H9 (cell line): ENCODE measurements at regions not wholly inside any gene's neighbourhood (a gene's known extent, or its start where the extent isn't known, plus 50 kb on each side); places are given as distances from the start of the nearest gene placed in this dataset.
A peak's percentile ranks its signal among the peaks of the same experiment; 100 is the strongest.

ENCODE experiments used
- DNase-seq: peaks from one replicate; pipeline ENCODE4 v3.0.0-alpha.2; 2017
- H2AFZ ChIP-seq: one replicate; pipeline ENCODE4 v1.6.1; 2013; ENCODE audit warnings: mild to moderate bottlenecking, low read length, control low read depth, moderate library complexity
- H2AK5ac ChIP-seq: 2 replicates; pipeline ENCODE4 v1.6.1; 2013; ENCODE audit warnings: low read length, control low read depth, mixed read lengths; ENCODE audit not compliant: insufficient read length
- H2BK120ac ChIP-seq: one replicate; pipeline ENCODE4 v1.6.1; 2013; ENCODE audit warnings: low read depth, mild to moderate bottlenecking, low read length, control low read depth, inconsistent platforms; ENCODE audit not compliant: poor library complexity, severe bottlenecking
- H2BK12ac ChIP-seq: 2 replicates; pipeline ENCODE4 v1.6.1; 2013; ENCODE audit warnings: low read length, control low read depth, mixed read lengths, low read depth; ENCODE audit not compliant: insufficient read length
- H2BK15ac ChIP-seq: 2 replicates; pipeline ENCODE4 v1.6.1; 2013; ENCODE audit warnings: low read depth, low read length, control low read depth
- H2BK20ac ChIP-seq: one replicate; pipeline ENCODE4 v1.6.1; 2013; ENCODE audit warnings: low read depth, mild to moderate bottlenecking, low read length, control low read depth, inconsistent platforms; ENCODE audit not compliant: poor library complexity, severe bottlenecking
- H2BK5ac ChIP-seq: 2 replicates; pipeline ENCODE4 v1.6.1; 2013; ENCODE audit warnings: low read length, control low read depth, mixed read lengths; ENCODE audit not compliant: insufficient read length
- H3K14ac ChIP-seq: 2 replicates; pipeline ENCODE4 v1.6.1; 2013; ENCODE audit warnings: low read length, control low read depth; ENCODE audit not compliant: insufficient read depth
- H3K18ac ChIP-seq: 2 replicates; pipeline ENCODE4 v1.6.1; 2013; ENCODE audit warnings: low read depth, mild to moderate bottlenecking, mixed read lengths, low read length, control low read depth; ENCODE audit not compliant: insufficient read length
- H3K23ac ChIP-seq: 2 replicates; pipeline ENCODE4 v1.6.1; 2013; ENCODE audit warnings: low read length, control low read depth, mixed read lengths, low read depth; ENCODE audit not compliant: insufficient read length
- H3K23me2 ChIP-seq: 2 replicates; pipeline ENCODE4 v1.6.1; 2013; ENCODE audit warnings: low read depth, mild to moderate bottlenecking, mixed read lengths, low read length, control low read depth; ENCODE audit not compliant: insufficient read length, poor library complexity, severe bottlenecking
- H3K27ac ChIP-seq: 2 replicates; pipeline ENCODE4 v1.5.1; 2013; ENCODE audit warnings: low read length, control low read depth, mixed read lengths, low read depth; ENCODE audit not compliant: insufficient read length
- H3K27me3 ChIP-seq: 2 replicates; pipeline ENCODE4 v1.6.1; 2013; ENCODE audit warnings: low read length, control low read depth, inconsistent platforms; ENCODE audit not compliant: insufficient read depth
- H3K4ac ChIP-seq: 2 replicates; pipeline ENCODE4 v1.6.1; 2013; ENCODE audit warnings: low read depth, mild to moderate bottlenecking, control low read depth, inconsistent platforms, low read length, moderate library complexity
- H3K4me1 ChIP-seq: 2 replicates; pipeline ENCODE4 v1.6.1; 2013; ENCODE audit warnings: low read length, control low read depth, inconsistent platforms; ENCODE audit not compliant: insufficient read depth
- H3K4me2 ChIP-seq: 2 replicates; pipeline ENCODE4 v1.6.1; 2013; ENCODE audit warnings: low read length, control low read depth, mixed read lengths; ENCODE audit not compliant: insufficient read length, insufficient read depth
- H3K56ac ChIP-seq: 2 replicates; pipeline ENCODE4 v1.6.1; 2013; ENCODE audit warnings: low read depth, mild to moderate bottlenecking, mixed read lengths, low read length, control low read depth; ENCODE audit not compliant: insufficient read length
- H3K79me1 ChIP-seq: 2 replicates; pipeline ENCODE4 v1.6.1; 2013; ENCODE audit warnings: low read depth, mild to moderate bottlenecking, moderate library complexity, low read length, control low read depth, inconsistent platforms; ENCODE audit not compliant: insufficient read depth, poor library complexity, severe bottlenecking
- H3K79me2 ChIP-seq: 2 replicates; pipeline ENCODE4 v1.6.1; 2013; ENCODE audit warnings: low read length, control low read depth, inconsistent platforms; ENCODE audit not compliant: insufficient read depth
- H3K9ac ChIP-seq: 2 replicates; pipeline ENCODE4 v1.6.1; 2013; ENCODE audit warnings: low read length, control low read depth, mixed read lengths; ENCODE audit not compliant: insufficient read length; ENCODE audit errors: extremely low read depth
- H3K9me3 ChIP-seq: one replicate; pipeline ENCODE4 v1.6.1; 2013; ENCODE audit warnings: low read depth, low read length, inconsistent platforms; ENCODE audit not compliant: control insufficient read depth
- H3T11ph ChIP-seq: one replicate; pipeline ENCODE4 v1.6.1; 2013; ENCODE audit warnings: mild to moderate bottlenecking, low read length, control low read depth, inconsistent platforms
- H4K20me1 ChIP-seq: one replicate; pipeline ENCODE4 v1.6.1; 2013; ENCODE audit not compliant: control insufficient read depth, insufficient read length, insufficient read depth
- H4K5ac ChIP-seq: 2 replicates; pipeline ENCODE4 v1.6.1; 2013; ENCODE audit warnings: low read depth, mild to moderate bottlenecking, mixed read lengths, low read length, control low read depth; ENCODE audit not compliant: insufficient read length
- H4K8ac ChIP-seq: replicated peaks from 2 replicates; pipeline ENCODE4 v1.6.1; 2013; ENCODE audit warnings: low read length, control low read depth, mixed read lengths, low read depth; ENCODE audit not compliant: insufficient read length
- H4K91ac ChIP-seq: 2 replicates; pipeline ENCODE4 v1.6.1; 2013; ENCODE audit warnings: low read depth, mild to moderate bottlenecking, moderate library complexity, mixed read lengths, low read length, control low read depth; ENCODE audit not compliant: insufficient read length
- H3K27ac Mint-ChIP-seq, 3 experiments: 2 replicates in 2 of 3; 3 replicates in 1 of 3; pipeline ENCODE4 v1.8.0; 2020 to 2021; ENCODE audit warnings: mixed read lengths in 3 of 3, mild to moderate bottlenecking in 1 of 3, moderate library complexity in 1 of 3
- H3K27me3 Mint-ChIP-seq: 2 replicates; pipeline ENCODE4 v1.8.0; 2021; ENCODE audit warnings: low read depth, mild to moderate bottlenecking, moderate library complexity, mixed read lengths
- H3K36me3 Mint-ChIP-seq, 3 experiments: 2 replicates in 2 of 3; 3 replicates in 1 of 3; pipeline ENCODE4 v1.8.0; 2020 to 2021; ENCODE audit warnings: low read depth in 3 of 3, mixed read lengths in 3 of 3; ENCODE audit not compliant: insufficient read depth in 1 of 3
- H3K4me1 Mint-ChIP-seq, 2 experiments: 2 replicates each; pipeline ENCODE4 v1.8.0; 2020; ENCODE audit warnings: mixed read lengths in 2 of 2
- H3K4me3 Mint-ChIP-seq, 2 experiments: 2 replicates in 1 of 2; 3 replicates in 1 of 2; pipeline ENCODE4 v1.8.0; 2020 to 2021; ENCODE audit warnings: mild to moderate bottlenecking in 2 of 2, mixed read lengths in 2 of 2, moderate library complexity in 1 of 2
- H3K9me3 Mint-ChIP-seq, 2 experiments: 2 replicates in 1 of 2; 3 replicates in 1 of 2; pipeline ENCODE4 v1.8.0; 2020; ENCODE audit warnings: mild to moderate bottlenecking in 2 of 2, mixed read lengths in 2 of 2, moderate library complexity in 1 of 2
- CTCF ChIP-seq: fragments of 200-600 bp; sonication (generic); conservative IDR thresholded peaks from 3 replicates; pipeline ENCODE4 v1.8.0; 2021; ENCODE audit warnings: antibody characterized with exemption, mild to moderate bottlenecking
- WGBS: extraction: QIAGEN DNeasy Blood & Tissue Kit; methylation state at CpG from one replicate; pipeline ENCODE4 v1.1.7; 2013; ENCODE audit warnings: missing lambda C conversion rate, low lambda C conversion rate, mixed read lengths; ENCODE audit not compliant: insufficient read length; ENCODE audit errors: extremely low coverage; 5-methylcytosine and 5-hydroxymethylcytosine counted together

DNA sequence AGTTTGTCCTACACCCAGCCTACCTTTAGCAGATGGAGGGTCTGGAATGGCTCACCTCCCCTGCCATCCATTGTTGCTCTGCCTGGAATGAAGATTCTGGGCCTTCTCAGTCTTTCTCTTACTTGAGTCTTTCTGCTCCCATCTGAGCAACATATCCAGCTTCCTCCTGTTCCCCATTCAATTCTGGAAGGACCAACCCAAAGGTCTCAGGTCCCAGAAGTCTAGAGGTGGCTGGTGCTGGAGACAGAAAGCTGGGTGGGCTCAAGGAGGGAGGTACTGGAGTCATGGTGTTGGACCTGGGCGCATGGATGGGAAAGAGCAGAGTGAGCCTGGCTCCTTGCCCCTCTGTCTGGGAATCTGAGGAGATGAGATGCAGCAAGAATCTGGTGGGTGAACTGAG, 93.5 kb upstream of the SIX3 start:
- Mint-ChIP-seq H3K9me3 (no peaks in the 10 kb centered on the region; a peak in 1 of 5 replicates), H3K4me1 (no peaks in the 10 kb centered on the region; a peak in 1 of 4 replicates), H3K27me3 (peaks cover 20% of the 10 kb centered on the region), H3K36me3 (no peaks in the 10 kb centered on the region), H3K27ac (peak overlapping the region in 1 of 3 experiments; percentile 5; a peak in 2 of 7 replicates), H3K4me3 (no peak overlapping the region)
- H3T11ph ChIP-seq, result no peak overlapping the region
- H3K27ac ChIP-seq, result no peak overlapping the region
- H2AK5ac ChIP-seq, result no peak overlapping the region
- H4K5ac ChIP-seq, result no peak overlapping the region
- H3K18ac ChIP-seq, result no peak overlapping the region
- no peak overlapping the region for H2BK5ac ChIP-seq
- H3K23me2 ChIP-seq, result no peaks in the 10 kb centered on the region
- H3K14ac ChIP-seq, result no peak overlapping the region
- H3K9ac ChIP-seq, result no peak overlapping the region
- no peak overlapping the region for H2AFZ ChIP-seq
- H3K79me2 ChIP-seq, result no peaks in the 10 kb centered on the region
- no peak overlapping the region for H2BK12ac ChIP-seq
- H4K8ac ChIP-seq, result no peak overlapping the region
- no peak overlapping the region for H3K4ac ChIP-seq
- no peak overlapping the region for H2BK15ac ChIP-seq
- H2BK120ac ChIP-seq, result no peak overlapping the region
- no peak overlapping the region for H3K23ac ChIP-seq
- H2BK20ac ChIP-seq, result no peak overlapping the region
- no peaks in the 10 kb centered on the region for H4K20me1 ChIP-seq
- H3K56ac ChIP-seq, result no peak overlapping the region
- no CpG with 5 or more reads among the region's 1 CpG for WGBS
- no peaks in the 10 kb centered on the region for H3K4me1 ChIP-seq
- DNase-seq, result no peak
- H3K4me2 ChIP-seq, result no peak overlapping the region
- H3K9me3 ChIP-seq, result no peaks in the 10 kb centered on the region
- H4K91ac ChIP-seq, result no peak overlapping the region
- H3K79me1 ChIP-seq, result no peaks in the 10 kb centered on the region
- TF ChIP-seq CTCF, result no peak
- H3K27me3 ChIP-seq, result no peaks in the 10 kb centered on the region
